IMR-90 (cell line): ENCODE measurements at regions not wholly inside any gene's neighbourhood (a gene's known extent, or its start where the extent isn't known, plus 50 kb on each side); places are given as distances from the start of the nearest gene placed in this dataset.

Experiments
- ATAC-seq: fragments of 200-7000 bp; cut with Tn5 transposase; 2 replicates; pipeline ENCODE4 v1.9.1; 2020; ENCODE audit warnings: low read depth, mild to moderate bottlenecking, moderate library complexity
- BruUV-seq: library from RNA; stranded (reverse); fragments of 400-500 nt; replicated peaks from 2 replicates; lab custom pipeline; 2021; lab: Mats Ljungman, UMichigan
- CTCF ChIA-PET: fragments of 300-600 bp; formaldehyde crosslinking; extraction: SDS; loops from one replicate; lab custom pipeline; 2021; ENCODE audit warnings: antibody characterized with exemption; lab: Yijun Ruan, JAX
- POLR2A ChIA-PET: fragments of 300-600 bp; sonication (Branson Sonifier 250); formaldehyde crosslinking; loops from one replicate; lab custom pipeline; 2022; ENCODE audit warnings: antibody characterized with exemption; ENCODE audit not compliant: unreplicated experiment; lab: Charles Lee
- DNase-seq: peaks from one replicate; pipeline ENCODE4 v3.0.0; 2013
- H2AFZ ChIP-seq: replicated peaks from 2 replicates; pipeline ENCODE3; 2013; ENCODE audit warnings: low read length, mild to moderate bottlenecking; ENCODE audit not compliant: poor library complexity
- H2AK5ac ChIP-seq: 2 replicates; pipeline ENCODE4 v1.6.1; 2013; ENCODE audit warnings: low read depth, low read length, inconsistent platforms
- H2AK9ac ChIP-seq: replicated peaks from 2 replicates; pipeline ENCODE3; 2013; ENCODE audit warnings: mild to moderate bottlenecking, low read depth, low read length, moderate library complexity; ENCODE audit not compliant: poor library complexity
- H2BK120ac ChIP-seq: 2 replicates; pipeline ENCODE4 v1.6.1; 2013; ENCODE audit warnings: low read depth, low read length, inconsistent platforms
- H2BK15ac ChIP-seq: 3 replicates; pipeline ENCODE4 v1.6.1; 2013; ENCODE audit warnings: low read depth, low read length, inconsistent platforms
- H2BK20ac ChIP-seq: 2 replicates; pipeline ENCODE4 v1.6.1; 2013; ENCODE audit warnings: low read depth, mild to moderate bottlenecking, inconsistent platforms, low read length, moderate library complexity
- H2BK5ac ChIP-seq: 2 replicates; pipeline ENCODE4 v1.6.1; 2013; ENCODE audit warnings: mild to moderate bottlenecking, low read depth, low read length, inconsistent platforms; ENCODE audit not compliant: poor library complexity, severe bottlenecking
- H3K14ac ChIP-seq: replicated peaks from 2 replicates; pipeline ENCODE4 v1.6.1; 2013; ENCODE audit warnings: low read depth, low read length, inconsistent platforms
- H3K18ac ChIP-seq: 2 replicates; pipeline ENCODE4 v1.6.1; 2013; ENCODE audit warnings: low read depth, low read length, control low read depth
- H3K23ac ChIP-seq: 2 replicates; pipeline ENCODE4 v1.6.1; 2013; ENCODE audit warnings: low read depth, low read length, inconsistent platforms
- H3K27ac ChIP-seq: 2 replicates; pipeline ENCODE4 v1.5.1; 2013; ENCODE audit warnings: mild to moderate bottlenecking, control low read depth, low read length; ENCODE audit not compliant: insufficient read depth
- H3K27me3 ChIP-seq: 2 replicates; pipeline ENCODE4 v1.6.1; 2013; ENCODE audit warnings: low read length; ENCODE audit not compliant: control insufficient read depth, insufficient read depth
- H3K36me3 ChIP-seq: 2 replicates; pipeline ENCODE4 v1.6.1; 2013; ENCODE audit warnings: low read length, mixed read lengths; ENCODE audit not compliant: control insufficient read depth, insufficient read depth
- H3K4ac ChIP-seq: 2 replicates; pipeline ENCODE4 v1.6.1; 2013; ENCODE audit warnings: low read depth, low read length, inconsistent platforms
- H3K4me1 ChIP-seq: 2 replicates; pipeline ENCODE4 v1.6.1; 2013; ENCODE audit warnings: low read length, mixed read lengths; ENCODE audit not compliant: control insufficient read depth, insufficient read depth
- H3K4me2 ChIP-seq: 2 replicates; pipeline ENCODE4 v1.6.1; 2013; ENCODE audit warnings: low read depth, mild to moderate bottlenecking, control low read depth, low read length, moderate library complexity
- H3K4me3 ChIP-seq: 2 replicates; pipeline ENCODE4 v1.5.1; 2013; ENCODE audit warnings: low read depth, mild to moderate bottlenecking, control low read depth, low read length, moderate library complexity; ENCODE audit not compliant: insufficient read depth
- H3K56ac ChIP-seq: 2 replicates; pipeline ENCODE4 v1.6.1; 2013; ENCODE audit warnings: low read length, inconsistent platforms; ENCODE audit not compliant: insufficient read depth; ENCODE audit errors: extremely low read depth
- H3K79me1 ChIP-seq, 2 experiments: 2 replicates each; pipeline ENCODE4 v1.6.1; 2013; ENCODE audit warnings: low read length in 2 of 2, inconsistent platforms in 1 of 2, low read depth in 1 of 2
- H3K9ac ChIP-seq: 2 replicates; pipeline ENCODE4 v1.6.1; 2013; ENCODE audit warnings: low read depth, low read length, control low read depth
- H3K9me1 ChIP-seq: 2 replicates; pipeline ENCODE4 v1.6.1; 2013; ENCODE audit warnings: low read length, inconsistent platforms; ENCODE audit not compliant: insufficient read depth
- H3K9me3 ChIP-seq: 2 replicates; pipeline ENCODE4 v1.6.1; 2013; ENCODE audit warnings: low read length; ENCODE audit not compliant: control insufficient read depth, insufficient read depth
- H4K20me1 ChIP-seq: 2 replicates; pipeline ENCODE4 v1.6.1; 2013; ENCODE audit warnings: low read length, inconsistent platforms; ENCODE audit not compliant: insufficient read depth
- H4K5ac ChIP-seq: 2 replicates; pipeline ENCODE4 v1.6.1; 2013; ENCODE audit warnings: mild to moderate bottlenecking, low read depth, low read length, control low read depth
- H4K8ac ChIP-seq, 2 experiments: 2 replicates each; pipeline ENCODE4 v1.6.1; 2013; ENCODE audit warnings: low read depth in 2 of 2, low read length in 2 of 2, control low read depth in 1 of 2, inconsistent platforms in 1 of 2
- H4K91ac ChIP-seq: 2 replicates; pipeline ENCODE4 v1.6.1; 2013; ENCODE audit warnings: low read depth, low read length, inconsistent platforms; ENCODE audit not compliant: insufficient read depth
- CEBPB ChIP-seq: IDR thresholded peaks from 2 replicates; pipeline ENCODE4 v1.6.1; 2012; ENCODE audit warnings: low read depth, low read length, improper control_type of control experiment
- CHD1 ChIP-seq: IDR thresholded peaks from 2 replicates; pipeline ENCODE4 v1.6.1; 2012; ENCODE audit warnings: low read depth, low read length, improper control_type of control experiment
- FOS ChIP-seq: fragments of 150-350 bp; IDR thresholded peaks from 2 replicates; pipeline ENCODE4 v1.6.1; 2016; ENCODE audit warnings: low read depth, low read length
- MAFK ChIP-seq: IDR thresholded peaks from 2 replicates; pipeline ENCODE4 v1.6.1; 2012; ENCODE audit warnings: low read depth, low read length, improper control_type of control experiment
- MXI1 ChIP-seq: IDR thresholded peaks from 2 replicates; pipeline ENCODE4 v1.6.1; 2012; ENCODE audit warnings: low read depth, mild to moderate bottlenecking, low read length, moderate library complexity, borderline replicate concordance
- NFE2L2 ChIP-seq: fragments of 150-350 bp; IDR thresholded peaks from 2 replicates; pipeline ENCODE4 v1.6.1; 2016; ENCODE audit warnings: low read depth, mild to moderate bottlenecking, low read length
- RAD21 ChIP-seq: IDR thresholded peaks from 2 replicates; pipeline ENCODE4 v1.6.1; 2012; ENCODE audit warnings: low read length, improper control_type of control experiment
- RCOR1 ChIP-seq: IDR thresholded peaks from 2 replicates; pipeline ENCODE4 v1.6.1; 2012; ENCODE audit warnings: mild to moderate bottlenecking, low read length, improper control_type of control experiment; ENCODE audit not compliant: insufficient replicate concordance
- RFX5 ChIP-seq: IDR thresholded peaks from 2 replicates; pipeline ENCODE4 v1.8.0; 2012; ENCODE audit warnings: low read depth, mild to moderate bottlenecking, low read length, moderate library complexity
- SMC3 ChIP-seq: fragments of 150-350 bp; IDR thresholded peaks from 2 replicates; pipeline ENCODE4 v1.6.1; 2016; ENCODE audit warnings: low read depth, mild to moderate bottlenecking, antibody characterized with exemption, low read length, moderate library complexity
- WGBS, 2 experiments: methylation state at CpG; one replicate each; pipeline versions ENCODE4 v1.1.5 to v1.1.7; 2013; ENCODE audit warnings: missing lambda C conversion rate in 2 of 2; ENCODE audit not compliant: insufficient read length in 1 of 2; ENCODE audit errors: extremely low coverage in 2 of 2; 5-methylcytosine and 5-hydroxymethylcytosine counted together
- dilution Hi-C: fragments of 300-500 bp; cut with HindIII; formaldehyde crosslinking; loops from one replicate; pipeline ENCODE4 v1.14.3; 2018; ENCODE audit warnings: low sequenced_read_pairs; ENCODE audit not compliant: unreplicated experiment
- in situ Hi-C: fragments of 300-500 bp; cut with MboI; formaldehyde crosslinking; loops from 3 replicates; pipeline ENCODE4 v1.14.3; 2019; ENCODE audit warnings: low sequenced_read_pairs, inconsistent platforms, mixed read lengths
- intact Hi-C: fragments of 100-400 bp; cut with micrococcal nuclease; formaldehyde crosslinking; loops from 2 replicates; pipeline ENCODE4 v1.10.0; 2022
- TF ChIP-seq, protein P1 (sequence below): conservative IDR thresholded peaks from 2 replicates; pipeline ENCODE4 v1.5.1; 2012; ENCODE audit warnings: mild to moderate bottlenecking, low read depth, low read length, improper control_type of control experiment
- TF ChIP-seq, protein P2 (sequence below): fragments of 150-350 bp; IDR thresholded peaks from 2 replicates; pipeline ENCODE4 v1.6.1; 2016; ENCODE audit warnings: low read depth, mild to moderate bottlenecking, low read length, moderate library complexity, borderline replicate concordance
- TF ChIP-seq, protein P3 (sequence below): fragments of 150-350 bp; IDR thresholded peaks from 2 replicates; pipeline ENCODE4 v1.6.1; 2017; ENCODE audit warnings: mild to moderate bottlenecking, antibody characterized with exemption, low read length, low read depth

DNA sequence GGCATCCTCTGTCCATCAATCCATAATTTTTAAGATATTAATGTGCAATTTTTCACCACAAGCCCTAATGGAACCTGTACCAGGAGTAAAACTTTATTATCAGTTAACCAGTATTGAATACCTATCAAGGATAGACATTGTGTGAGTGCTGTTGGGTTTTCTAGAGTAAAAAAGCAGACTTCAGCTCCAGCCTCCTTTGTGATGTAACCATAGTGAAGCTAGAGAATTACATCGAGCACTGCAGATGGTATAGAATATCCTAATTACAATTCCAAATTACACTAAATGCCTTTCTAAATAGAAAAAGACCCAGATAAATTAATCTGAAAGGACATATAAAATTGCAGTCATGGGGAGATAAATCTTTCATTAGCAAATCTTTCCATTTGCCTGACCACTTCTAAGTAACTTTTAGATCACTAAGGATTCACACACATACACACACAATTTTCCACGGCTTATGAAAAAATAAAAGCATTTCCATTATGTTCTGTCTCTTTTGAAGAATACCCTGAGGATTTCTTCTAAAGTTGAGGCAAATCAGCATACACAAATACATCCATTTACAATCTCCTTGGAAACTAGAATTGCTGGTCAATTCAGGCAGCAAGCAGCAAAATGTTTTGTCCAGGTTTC is 117.1 kb upstream of the TANK start:
- no peaks in the 10 kb centered on the region for H3K9me3 ChIP-seq
- H4K8ac ChIP-seq, result peak overlapping the region in 1 of 2 experiments; percentile 36; a peak in 1 of 4 replicates
- no peak overlapping the region for H2AK9ac ChIP-seq
- H2AK5ac ChIP-seq, result no peak overlapping the region
- intact Hi-C loops (no loop called here), in situ Hi-C loops (no loop called here), dilution Hi-C loops (no loop called here)
- H4K20me1 ChIP-seq, result no peaks in the 10 kb centered on the region
- peaks cover 16% of the 10 kb centered on the region for H3K4me1 ChIP-seq
- no peak overlapping the region for H4K91ac ChIP-seq
- no TSS peak for BruUV-seq
- no peak for ATAC-seq
- H3K9me1 ChIP-seq, result peaks cover 9% of the 10 kb centered on the region
- no peak overlapping the region for H3K56ac ChIP-seq
- H3K4ac ChIP-seq, result no peak overlapping the region
- no peak overlapping the region for H3K23ac ChIP-seq
- peak overlapping the region; percentile 87; the same call in 1 of the 2 replicates for H2BK120ac ChIP-seq
- CTCF ChIA-PET, result no interaction called here
- no peaks in the 10 kb centered on the region for H3K27me3 ChIP-seq
- TF ChIP-seq MAFK (no peak), SMC3 (no peak), NFE2L2 (no peak), RCOR1 (no peak), CHD1 (no peak), FOS (no peak), MXI1 (no peak), RAD21 (no peak), RFX5 (no peak), CEBPB (no peak)
- TF ChIP-seq, protein P1, sequence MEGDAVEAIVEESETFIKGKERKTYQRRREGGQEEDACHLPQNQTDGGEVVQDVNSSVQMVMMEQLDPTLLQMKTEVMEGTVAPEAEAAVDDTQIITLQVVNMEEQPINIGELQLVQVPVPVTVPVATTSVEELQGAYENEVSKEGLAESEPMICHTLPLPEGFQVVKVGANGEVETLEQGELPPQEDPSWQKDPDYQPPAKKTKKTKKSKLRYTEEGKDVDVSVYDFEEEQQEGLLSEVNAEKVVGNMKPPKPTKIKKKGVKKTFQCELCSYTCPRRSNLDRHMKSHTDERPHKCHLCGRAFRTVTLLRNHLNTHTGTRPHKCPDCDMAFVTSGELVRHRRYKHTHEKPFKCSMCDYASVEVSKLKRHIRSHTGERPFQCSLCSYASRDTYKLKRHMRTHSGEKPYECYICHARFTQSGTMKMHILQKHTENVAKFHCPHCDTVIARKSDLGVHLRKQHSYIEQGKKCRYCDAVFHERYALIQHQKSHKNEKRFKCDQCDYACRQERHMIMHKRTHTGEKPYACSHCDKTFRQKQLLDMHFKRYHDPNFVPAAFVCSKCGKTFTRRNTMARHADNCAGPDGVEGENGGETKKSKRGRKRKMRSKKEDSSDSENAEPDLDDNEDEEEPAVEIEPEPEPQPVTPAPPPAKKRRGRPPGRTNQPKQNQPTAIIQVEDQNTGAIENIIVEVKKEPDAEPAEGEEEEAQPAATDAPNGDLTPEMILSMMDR, result no peak
- TF ChIP-seq, protein P2, sequence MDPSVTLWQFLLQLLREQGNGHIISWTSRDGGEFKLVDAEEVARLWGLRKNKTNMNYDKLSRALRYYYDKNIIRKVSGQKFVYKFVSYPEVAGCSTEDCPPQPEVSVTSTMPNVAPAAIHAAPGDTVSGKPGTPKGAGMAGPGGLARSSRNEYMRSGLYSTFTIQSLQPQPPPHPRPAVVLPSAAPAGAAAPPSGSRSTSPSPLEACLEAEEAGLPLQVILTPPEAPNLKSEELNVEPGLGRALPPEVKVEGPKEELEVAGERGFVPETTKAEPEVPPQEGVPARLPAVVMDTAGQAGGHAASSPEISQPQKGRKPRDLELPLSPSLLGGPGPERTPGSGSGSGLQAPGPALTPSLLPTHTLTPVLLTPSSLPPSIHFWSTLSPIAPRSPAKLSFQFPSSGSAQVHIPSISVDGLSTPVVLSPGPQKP, result no peak
- TF ChIP-seq, protein P3, sequence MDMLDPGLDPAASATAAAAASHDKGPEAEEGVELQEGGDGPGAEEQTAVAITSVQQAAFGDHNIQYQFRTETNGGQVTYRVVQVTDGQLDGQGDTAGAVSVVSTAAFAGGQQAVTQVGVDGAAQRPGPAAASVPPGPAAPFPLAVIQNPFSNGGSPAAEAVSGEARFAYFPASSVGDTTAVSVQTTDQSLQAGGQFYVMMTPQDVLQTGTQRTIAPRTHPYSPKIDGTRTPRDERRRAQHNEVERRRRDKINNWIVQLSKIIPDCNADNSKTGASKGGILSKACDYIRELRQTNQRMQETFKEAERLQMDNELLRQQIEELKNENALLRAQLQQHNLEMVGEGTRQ, result no peak
- peak overlapping the region; percentile 82; the same call in 1 of the 2 replicates for H3K18ac ChIP-seq
- DNase-seq, result no peak
- H2BK5ac ChIP-seq, result no peak overlapping the region
- no CpG with 5 or more reads among the region's 2 CpGs for WGBS, 2 experiments
- H4K5ac ChIP-seq, result no peak overlapping the region
- H3K79me1 ChIP-seq, result no peaks in the 10 kb centered on the region; a peak in 1 of 4 replicates
- no peaks in the 10 kb centered on the region for H3K36me3 ChIP-seq
- no peak overlapping the region for H2AFZ ChIP-seq
- no peak overlapping the region for H3K27ac ChIP-seq
- H3K4me2 ChIP-seq, result no peak overlapping the region
- H2BK15ac ChIP-seq, result 0 out of 3 replicates have a peak overlapping the region, but pooled peaks have one; percentile 90
- POLR2A ChIA-PET, result no interaction called here
- no peak overlapping the region for H3K14ac ChIP-seq
- no peak overlapping the region for H3K9ac ChIP-seq
- H2BK20ac ChIP-seq, result 0 out of 2 replicates have a peak overlapping the region, but pooled peaks have one; percentile 31
- no peak overlapping the region for H3K4me3 ChIP-seq
